HepG2 (cell line): ENCODE measurements at regions not wholly inside any gene's neighbourhood (a gene's known extent, or its start where the extent isn't known, plus 50 kb on each side); places are given as distances from the start of the nearest gene placed in this dataset.

Experiments
- ATAC-seq: fragments of 200-7000 bp; cut with Tn5 transposase; 3 replicates; pipeline ENCODE4 v1.9.1; 2020; ENCODE audit warnings: mild to moderate bottlenecking, moderate library complexity
- BruUV-seq: library from RNA; stranded (reverse); fragments of 400-500 nt; replicated peaks from 2 replicates; lab custom pipeline; 2021; lab: Mats Ljungman, UMichigan
- CTCF ChIA-PET: fragments of 300-600 bp; formaldehyde crosslinking; extraction: SDS; loops from one replicate; lab custom pipeline; 2021; ENCODE audit warnings: low total read pairs, inconsistent platforms, low intra/inter-chr PET ratio; lab: Yijun Ruan, JAX
- POLR2A ChIA-PET: fragments of 350-600 bp; sonication (Branson Sonifier 250); formaldehyde crosslinking; loops from one replicate; lab custom pipeline; 2020; ENCODE audit warnings: antibody characterized with exemption, inconsistent platforms; lab: Yijun Ruan, JAX
- DNase-seq: peaks from one replicate; pipeline ENCODE4 v3.0.0-alpha.2; 2015; ENCODE audit warnings: low spot score
- FAIRE-seq: peaks from 3 replicates; lab custom pipeline; 2011; peaks lifted over from hg19 to GRCh38; lab: Jason Lieb, UNC
- H2AFZ ChIP-seq: one replicate; pipeline ENCODE4 v1.6.1; 2011; ENCODE audit warnings: low read length, inconsistent platforms
- H3K27ac ChIP-seq: fragments of 300-600 bp; 3 replicates; pipeline ENCODE4 v1.8.0; 2011; ENCODE audit warnings: mixed run types, mild to moderate bottlenecking, mixed read lengths, low read length, inconsistent platforms; ENCODE audit not compliant: insufficient read depth; ENCODE audit errors: extremely low read length
- H3K27me3 ChIP-seq, 2 experiments: fragments of 200-600 bp in 1 of 2; 2 replicates in 1 of 2; 3 replicates in 1 of 2; pipeline versions ENCODE4 v1.6.0 to v1.8.0; 2011; ENCODE audit warnings: low read length in 2 of 2, mild to moderate bottlenecking in 2 of 2, moderate library complexity in 2 of 2, inconsistent platforms in 1 of 2; ENCODE audit not compliant: insufficient read depth in 2 of 2, control insufficient read depth in 1 of 2
- H3K36me3 ChIP-seq, 2 experiments: fragments of 200-600 bp in 1 of 2; replicated peaks in 1 of 2; 2 replicates in 1 of 2; 3 replicates in 1 of 2; pipeline versions ENCODE4 v1.5.1 to v1.8.0; 2011; ENCODE audit warnings: low read length in 2 of 2, inconsistent platforms in 1 of 2; ENCODE audit not compliant: insufficient read depth in 2 of 2, control insufficient read depth in 1 of 2
- H3K4me1 ChIP-seq: 2 replicates; pipeline ENCODE4 v1.5.1; 2012; ENCODE audit warnings: low read length, inconsistent platforms; ENCODE audit not compliant: insufficient read depth
- H3K4me2 ChIP-seq: 2 replicates; pipeline ENCODE4 v1.6.0; 2011; ENCODE audit warnings: low read depth, low read length, inconsistent platforms
- H3K4me3 ChIP-seq, 3 experiments: fragments of 200-600 bp in 1 of 3; sonication (generic), shearing (Covaris generic) in 1 of 3; replicated peaks in 1 of 3; 2 replicates each; pipeline ENCODE4 v1.5.1; 2011 to 2016; ENCODE audit warnings: low read length in 3 of 3, inconsistent platforms in 2 of 3, low read depth in 2 of 3, mild to moderate bottlenecking in 2 of 3, control low read depth in 1 of 3, mixed read lengths in 1 of 3; ENCODE audit not compliant: insufficient read depth in 1 of 3
- H3K79me2 ChIP-seq: one replicate; pipeline ENCODE4 v1.6.1; 2011; ENCODE audit warnings: low read length, inconsistent platforms; ENCODE audit not compliant: insufficient read depth
- H3K9ac ChIP-seq: 2 replicates; pipeline ENCODE4 v1.6.0; 2011; ENCODE audit warnings: mild to moderate bottlenecking, low read depth, low read length, inconsistent platforms; ENCODE audit not compliant: insufficient read depth
- H3K9me3 ChIP-seq: 2 replicates; pipeline ENCODE4 v1.5.1; 2012; ENCODE audit warnings: mild to moderate bottlenecking, low read length
- H4K20me1 ChIP-seq: 2 replicates; pipeline ENCODE4 v1.6.0; 2011; ENCODE audit warnings: inconsistent platforms, mild to moderate bottlenecking, low read length, moderate library complexity; ENCODE audit not compliant: insufficient read depth
- BRD4 ChIP-seq: sonication (generic); formaldehyde crosslinking; IDR thresholded peaks from 2 replicates; pipeline ENCODE4 v1.4.0; 2020; ENCODE audit warnings: missing genetic modification reagents
- DR1 ChIP-seq: sonication (generic); formaldehyde crosslinking; IDR thresholded peaks from 2 replicates; pipeline ENCODE4 v1.8.0; 2021; ENCODE audit warnings: mild to moderate bottlenecking, missing genetic modification reagents, inconsistent platforms
- HNRNPH1 ChIP-seq: fragments of 200-400 bp; formaldehyde crosslinking; optimal IDR thresholded peaks from 2 replicates; pipeline ENCODE3; 2017; ENCODE audit warnings: mild to moderate bottlenecking, low read depth, low read length
- MAFG ChIP-seq: sonication (generic); formaldehyde crosslinking; IDR thresholded peaks from 2 replicates; pipeline ENCODE4 v1.5.1; 2020; ENCODE audit warnings: mild to moderate bottlenecking, missing genetic modification reagents
- NFYB ChIP-seq: sonication (generic); formaldehyde crosslinking; IDR thresholded peaks from 2 replicates; pipeline ENCODE4 v1.4.0; 2020; ENCODE audit warnings: missing genetic modification reagents
- NRL ChIP-seq: sonication (generic); formaldehyde crosslinking; IDR thresholded peaks from 2 replicates; pipeline ENCODE4 v1.5.0; 2020; ENCODE audit warnings: missing genetic modification reagents, mild to moderate bottlenecking, moderate library complexity, borderline replicate concordance
- SP5 ChIP-seq: IDR thresholded peaks from 2 replicates; pipeline ENCODE4 v1.6.1; 2016; ENCODE audit warnings: low read depth, borderline replicate concordance
- SUZ12 ChIP-seq: fragments of 150-350 bp; IDR thresholded peaks from 2 replicates; pipeline ENCODE4 v1.6.1; 2014; ENCODE audit warnings: low read depth, low read length
- TAF15 ChIP-seq: fragments of 200-400 bp; formaldehyde crosslinking; IDR thresholded peaks from one replicate; pipeline ENCODE4 v1.6.1; 2018; ENCODE audit warnings: mild to moderate bottlenecking, low read depth, low read length; ENCODE audit not compliant: poor library complexity, severe bottlenecking
- ZFP36 ChIP-seq: fragments of 150-350 bp; IDR thresholded peaks from 2 replicates; pipeline ENCODE4 v1.6.1; 2018; ENCODE audit warnings: borderline replicate concordance, low read length, low read depth; ENCODE audit not compliant: partially characterized antibody
- ZNF572 ChIP-seq: sonication (generic); formaldehyde crosslinking; IDR thresholded peaks from 2 replicates; pipeline ENCODE4 v1.5.1; 2020; ENCODE audit warnings: mild to moderate bottlenecking, missing genetic modification reagents
- ZNF577 ChIP-seq: sonication (generic); formaldehyde crosslinking; IDR thresholded peaks from 2 replicates; pipeline ENCODE4 v1.4.0; 2020; ENCODE audit warnings: mild to moderate bottlenecking, low read depth, missing genetic modification reagents, borderline replicate concordance
- ZNF761 ChIP-seq: sonication (generic); formaldehyde crosslinking; conservative IDR thresholded peaks from 2 replicates; pipeline ENCODE4 v1.4.0; 2020; ENCODE audit warnings: mild to moderate bottlenecking, missing genetic modification reagents
- WGBS: methylation state at CpG from one replicate; pipeline ENCODE4 v1.1.6; 2017; ENCODE audit warnings: low lambda C conversion rate; 5-methylcytosine and 5-hydroxymethylcytosine counted together
- in situ Hi-C: cut with HindIII; loops from 2 replicates; pipeline ENCODE4 v1.10.0; 2017; ENCODE audit warnings: low pct_unique_long_range_greater_than_20kb; ENCODE audit not compliant: extremely low pct_ligation_motif_present
- intact Hi-C: fragments of 100-400 bp; cut with micrococcal nuclease; formaldehyde crosslinking; loops from one replicate; pipeline ENCODE4 v1.10.0; 2022; ENCODE audit not compliant: unreplicated experiment
- TF ChIP-seq, protein P1 (sequence below): sonication (generic); formaldehyde crosslinking; IDR thresholded peaks from 2 replicates; pipeline ENCODE4 v1.8.0; 2022; ENCODE audit warnings: mild to moderate bottlenecking, missing genetic modification reagents; ENCODE audit not compliant: insufficient replicate concordance
- TF ChIP-seq, protein P2 (sequence below): sonication (generic); formaldehyde crosslinking; IDR thresholded peaks from 2 replicates; pipeline ENCODE4 v1.4.0; 2020; ENCODE audit warnings: mild to moderate bottlenecking, missing genetic modification reagents, borderline replicate concordance
- TF ChIP-seq, protein P3 (sequence below): sonication (generic); formaldehyde crosslinking; IDR thresholded peaks from 2 replicates; pipeline ENCODE4 v1.8.0; 2022; ENCODE audit warnings: mild to moderate bottlenecking, missing genetic modification reagents, borderline replicate concordance

DNA sequence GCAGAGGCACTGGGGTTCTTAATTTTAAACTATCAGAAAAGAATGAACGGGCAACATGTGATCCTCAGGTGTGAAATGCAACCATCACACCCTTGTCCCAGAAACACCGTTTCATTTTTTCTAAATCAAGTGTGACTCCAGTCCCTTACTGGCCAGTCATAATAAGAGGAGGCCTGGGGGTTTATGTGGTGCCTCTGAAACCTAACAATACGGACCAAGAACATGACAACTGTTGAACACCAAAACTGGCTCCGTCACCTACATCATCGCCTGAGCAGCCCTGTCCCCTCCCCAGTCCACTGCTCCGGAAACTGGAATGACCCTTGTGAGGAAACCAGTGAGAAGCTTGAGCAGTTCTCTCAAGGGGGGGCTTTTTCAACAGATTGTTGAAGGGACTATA, 55.9 kb upstream of the KIF26B start:
- intact Hi-C loops, result no loop called here
- Histone ChIP-seq H3K4me2 (no peak overlapping the region), H4K20me1 (no peaks in the 10 kb centered on the region), H3K4me3 (no peak overlapping the region), H3K9ac (no peak overlapping the region), H3K9me3 (no peaks in the 10 kb centered on the region), H3K4me1 (peaks cover 42% of the 10 kb centered on the region), H3K27ac (no peak overlapping the region), H3K27me3 (no peaks in the 10 kb centered on the region), H3K79me2 (no peaks in the 10 kb centered on the region), H3K36me3 (no peaks in the 10 kb centered on the region)
- ChIA-PET POLR2A (no interaction called here), CTCF (no interaction called here)
- 88% methylated on average over 6 of the region's 6 CpGs for WGBS
- ATAC-seq (no peak), DNase-seq (no peak), FAIRE-seq (no peak)
- TF ChIP-seq BRD4 (CRISPR knock-in tag) (no peak), SP5 (CRISPR knock-in tag) (no peak), ZNF577 (CRISPR knock-in tag) (no peak), NRL (CRISPR knock-in tag) (no peak), NFYB (CRISPR knock-in tag) (no peak), HNRNPH1 (no peak), ZNF572 (CRISPR knock-in tag) (no peak), DR1 (CRISPR knock-in tag) (no peak), SUZ12 (no peak), ZNF761 (no peak), ZFP36 (no peak), TAF15 (no peak), MAFG (CRISPR knock-in tag) (no peak)
- TF ChIP-seq, protein P1, sequence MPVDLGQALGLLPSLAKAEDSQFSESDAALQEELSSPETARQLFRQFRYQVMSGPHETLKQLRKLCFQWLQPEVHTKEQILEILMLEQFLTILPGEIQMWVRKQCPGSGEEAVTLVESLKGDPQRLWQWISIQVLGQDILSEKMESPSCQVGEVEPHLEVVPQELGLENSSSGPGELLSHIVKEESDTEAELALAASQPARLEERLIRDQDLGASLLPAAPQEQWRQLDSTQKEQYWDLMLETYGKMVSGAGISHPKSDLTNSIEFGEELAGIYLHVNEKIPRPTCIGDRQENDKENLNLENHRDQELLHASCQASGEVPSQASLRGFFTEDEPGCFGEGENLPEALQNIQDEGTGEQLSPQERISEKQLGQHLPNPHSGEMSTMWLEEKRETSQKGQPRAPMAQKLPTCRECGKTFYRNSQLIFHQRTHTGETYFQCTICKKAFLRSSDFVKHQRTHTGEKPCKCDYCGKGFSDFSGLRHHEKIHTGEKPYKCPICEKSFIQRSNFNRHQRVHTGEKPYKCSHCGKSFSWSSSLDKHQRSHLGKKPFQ (CRISPR knock-in tag), result no peak
- TF ChIP-seq, protein P2, sequence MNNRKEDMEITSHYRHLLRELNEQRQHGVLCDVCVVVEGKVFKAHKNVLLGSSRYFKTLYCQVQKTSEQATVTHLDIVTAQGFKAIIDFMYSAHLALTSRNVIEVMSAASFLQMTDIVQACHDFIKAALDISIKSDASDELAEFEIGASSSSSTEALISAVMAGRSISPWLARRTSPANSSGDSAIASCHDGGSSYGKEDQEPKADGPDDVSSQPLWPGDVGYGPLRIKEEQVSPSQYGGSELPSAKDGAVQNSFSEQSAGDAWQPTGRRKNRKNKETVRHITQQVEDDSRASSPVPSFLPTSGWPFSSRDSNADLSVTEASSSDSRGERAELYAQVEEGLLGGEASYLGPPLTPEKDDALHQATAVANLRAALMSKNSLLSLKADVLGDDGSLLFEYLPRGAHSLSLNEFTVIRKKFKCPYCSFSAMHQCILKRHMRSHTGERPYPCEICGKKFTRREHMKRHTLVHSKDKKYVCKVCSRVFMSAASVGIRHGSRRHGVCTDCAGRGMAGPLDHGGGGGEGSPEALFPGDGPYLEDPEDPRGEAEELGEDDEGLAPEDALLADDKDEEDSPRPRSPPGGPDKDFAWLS (CRISPR knock-in tag), result no peak
- TF ChIP-seq, protein P3, sequence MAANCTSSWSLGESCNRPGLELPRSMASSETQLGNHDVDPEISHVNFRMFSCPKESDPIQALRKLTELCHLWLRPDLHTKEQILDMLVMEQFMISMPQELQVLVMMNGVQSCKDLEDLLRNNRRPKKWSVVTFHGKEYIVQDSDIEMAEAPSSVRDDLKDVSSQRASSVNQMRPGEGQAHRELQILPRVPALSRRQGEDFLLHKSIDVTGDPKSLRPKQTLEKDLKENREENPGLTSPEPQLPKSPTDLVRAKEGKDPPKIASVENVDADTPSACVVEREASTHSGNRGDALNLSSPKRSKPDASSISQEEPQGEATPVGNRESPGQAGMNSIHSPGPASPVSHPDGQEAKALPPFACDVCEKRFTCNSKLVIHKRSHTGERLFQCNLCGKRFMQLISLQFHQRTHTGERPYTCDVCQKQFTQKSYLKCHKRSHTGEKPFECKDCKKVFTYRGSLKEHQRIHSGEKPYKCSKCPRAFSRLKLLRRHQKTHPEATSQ (CRISPR knock-in tag), result no peak
- TF ChIP-seq, all 625 proteins: peak for 0
- in situ Hi-C loops, result no loop called here
- no TSS peak for BruUV-seq
- no peak overlapping the region for H2AFZ ChIP-seq
